Erythroblast (primary cell): ENCODE measurements at regions not wholly inside any gene's neighbourhood (a gene's known extent, or its start where the extent isn't known, plus 50 kb on each side); places are given as distances from the start of the nearest gene placed in this dataset.

Experiments
- GATA1 ChIP-seq: IDR thresholded peaks from 2 replicates; pipeline ENCODE4 v1.6.1; 2011; ENCODE audit warnings: low read depth, mild to moderate bottlenecking, control low read depth, low read length, moderate library complexity
- POLR2A ChIP-seq: IDR thresholded peaks from 2 replicates; pipeline ENCODE4 v1.6.1; 2011; ENCODE audit warnings: mild to moderate bottlenecking, low read length

DNA sequence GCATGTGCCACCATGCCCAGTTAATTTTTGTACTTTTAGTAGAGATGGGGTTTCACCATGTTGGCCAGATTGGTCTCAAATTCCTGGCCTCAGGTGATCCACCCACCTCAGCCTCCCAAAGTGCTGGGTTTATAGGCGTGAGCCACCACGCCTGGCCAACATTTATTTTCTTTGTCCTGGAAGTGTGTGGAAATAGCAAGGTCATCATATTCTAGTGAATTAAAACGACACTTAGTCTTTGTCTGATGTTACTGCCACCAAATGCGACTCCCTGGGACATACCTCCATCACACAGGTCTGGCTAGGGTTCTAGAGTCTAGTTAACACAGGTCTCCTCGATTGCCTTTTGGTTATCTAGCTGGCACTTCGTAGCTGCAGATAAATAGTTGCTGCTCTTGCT is 203.1 kb downstream of the AASDH start:
- TF ChIP-seq POLR2A (no peak), GATA1 (no peak)
